ENCODE measurements at regions not wholly inside any gene's neighbourhood (a gene's known extent, or its start where the extent isn't known, plus 50 kb on each side); places are given as distances from the start of the nearest gene placed in this dataset.
"Not testable (repeated sequence)": the region's sequence is repeated elsewhere in the genome, so short reads cannot be mapped to it uniquely, and the experiment has no call there.

GRCh38 chr4:189615217-189615663, 325.4 kb upstream of the FRG1 start:
- no peak for DNase-seq (ENCODE audit: low read depth)

- DNase-seq (ENCODE audit: low read depth), result not testable (repeated sequence)
These were observed 322.9 kb upstream of the FRG1 start for GRCh38 chr4:189617741-189618140.

GRCh38 chr4:189619441-189620250, 321.0 kb upstream of the FRG1 start:
- not testable (repeated sequence) for DNase-seq (ENCODE audit: low read depth)

- DNase-seq (ENCODE audit: low read depth), result not testable (repeated sequence)
These were observed 318.1 kb upstream of the FRG1 start for GRCh38 chr4:189622574-189622973.

- DNase-seq (ENCODE audit: low read depth), result not testable (repeated sequence)
These were observed 313.6 kb upstream of the FRG1 start for GRCh38 chr4:189627041-189627440.

- DNase-seq (ENCODE audit: low read depth), result not testable (repeated sequence)
These were observed 310.9 kb upstream of the FRG1 start for GRCh38 chr4:189629733-189630132.

- DNase-seq (ENCODE audit: low read depth), result not testable (repeated sequence)
These were observed 309.6 kb upstream of the FRG1 start for GRCh38 chr4:189630913-189631567.

- not testable (repeated sequence) for DNase-seq (ENCODE audit: low read depth)
These were observed 309.1 kb upstream of the FRG1 start for GRCh38 chr4:189631568-189631916.

GRCh38 chr4:189650436-189650835, 290.2 kb upstream of the FRG1 start:
- DNase-seq (ENCODE audit: low read depth), result not testable (repeated sequence)

GRCh38 chr4:189653130-189653653, 287.5 kb upstream of the FRG1 start:
- not testable (repeated sequence) for DNase-seq (ENCODE audit: low read depth)

GRCh38 chr4:189653983-189654382, 286.7 kb upstream of the FRG1 start:
- not testable (repeated sequence) for DNase-seq (ENCODE audit: low read depth)

GRCh38 chr4:189654396-189654795, 286.3 kb upstream of the FRG1 start:
- DNase-seq (ENCODE audit: low read depth), result not testable (repeated sequence)

GRCh38 chr4:189655817-189656216, 284.9 kb upstream of the FRG1 start:
- not testable (repeated sequence) for DNase-seq (ENCODE audit: low read depth)

- DNase-seq (ENCODE audit: low read depth), result no peak
These were observed 284.0 kb upstream of the FRG1 start for GRCh38 chr4:189656641-189657040.

GRCh38 chr4:189658259-189658658, 282.4 kb upstream of the FRG1 start:
- not testable (repeated sequence) for DNase-seq (ENCODE audit: low read depth)

- not testable (repeated sequence) for DNase-seq (ENCODE audit: low read depth)
These were observed 281.8 kb upstream of the FRG1 start for GRCh38 chr4:189658831-189659230.

- DNase-seq (ENCODE audit: low read depth), result no peak
These were observed 281.4 kb upstream of the FRG1 start for GRCh38 chr4:189659287-189659686.

- no peak for DNase-seq (ENCODE audit: low read depth)
These were observed 279.8 kb upstream of the FRG1 start for GRCh38 chr4:189660722-189661360.

GRCh38 chr4:189664693-189665250, 275.9 kb upstream of the FRG1 start:
- no peak for DNase-seq (ENCODE audit: low read depth)

GRCh38 chr4:189665712-189666305, 274.9 kb upstream of the FRG1 start:
- DNase-seq (ENCODE audit: low read depth), result not testable (repeated sequence)

GRCh38 chr4:189667386-189667785, 273.3 kb upstream of the FRG1 start:
- DNase-seq (ENCODE audit: low read depth), result not testable (repeated sequence)
